MV-4-11 (cell line): ENCODE measurements at regions not wholly inside any gene's neighbourhood (a gene's known extent, or its start where the extent isn't known, plus 50 kb on each side); places are given as distances from the start of the nearest gene placed in this dataset.
A peak's percentile ranks its signal among the peaks of the same experiment; 100 is the strongest.

Experiments
- DNase-seq: peaks from one replicate; lab custom pipeline; 2025; lab: John Stamatoyannopoulos, UW

DNA sequence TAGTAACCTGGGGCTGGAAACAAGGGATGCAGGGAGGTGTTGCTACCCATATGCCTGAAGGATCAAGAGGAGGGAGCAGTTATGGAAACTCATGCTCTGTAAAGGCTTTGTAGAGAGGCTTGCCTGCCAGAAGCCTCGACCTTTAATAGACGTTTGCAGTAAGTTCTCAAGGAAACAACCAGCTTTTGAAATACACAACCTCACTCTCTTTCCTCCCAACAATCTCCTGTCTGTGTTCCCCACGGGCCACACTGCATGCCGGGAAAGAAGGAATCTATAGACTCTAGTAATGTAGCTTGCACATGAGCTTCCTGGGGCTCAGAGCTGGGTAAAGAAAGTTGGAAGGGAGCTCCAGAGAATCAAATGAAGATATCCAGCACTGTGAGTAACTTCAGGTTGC lies 101.6 kb upstream of the PACRGL start:
- DNase-seq = no peak

DNA sequence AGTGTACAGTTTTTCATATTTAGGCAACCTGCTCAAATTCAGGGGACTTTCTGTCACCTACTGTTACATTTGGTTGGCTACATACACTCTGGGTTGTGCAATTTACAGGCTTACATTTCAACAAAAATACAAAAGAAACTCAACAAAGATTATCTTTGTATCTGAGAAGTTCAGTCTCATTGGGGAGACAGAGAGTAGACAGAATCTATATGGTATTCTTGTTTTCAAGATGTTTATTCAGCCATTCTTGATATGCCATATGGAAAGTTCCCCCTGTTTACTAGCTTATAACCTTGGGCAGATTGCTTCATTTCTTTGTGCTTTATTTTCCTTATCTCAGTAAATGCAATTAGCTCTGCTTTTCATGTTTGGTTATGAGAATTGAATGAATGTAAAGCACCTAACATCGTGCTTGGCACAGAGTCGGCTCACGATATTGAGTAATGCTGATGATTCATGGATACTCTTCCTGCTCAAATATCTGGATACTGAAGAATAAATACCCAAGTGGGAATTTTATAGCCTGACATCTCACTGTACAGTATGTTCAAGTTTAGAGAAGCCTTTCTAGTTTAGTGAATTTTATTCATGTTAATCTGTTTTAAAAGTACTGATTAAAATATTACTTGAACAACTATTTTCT lies 96.5 kb upstream of the PACRGL start:
- no peak for DNase-seq

DNA sequence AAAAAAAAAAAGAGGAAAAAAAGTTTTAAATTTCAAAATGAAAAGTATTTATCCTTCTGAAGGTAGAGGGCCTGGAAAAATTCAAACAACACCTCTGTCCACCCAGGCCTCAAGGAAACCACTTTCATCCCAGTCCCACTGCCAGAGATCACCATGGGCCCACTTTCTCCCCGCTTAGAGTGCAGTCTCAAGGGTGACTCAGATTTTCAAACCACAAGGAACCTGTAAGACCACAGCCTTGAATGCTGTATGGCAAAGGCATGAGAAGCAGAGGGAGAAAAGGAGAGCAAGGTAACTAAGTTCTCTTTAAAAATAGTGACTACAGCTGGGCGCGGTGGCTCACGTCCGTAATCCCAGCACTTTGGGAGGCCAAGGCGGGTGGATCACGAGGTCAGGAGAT lies 87.9 kb upstream of the PACRGL start:
- no peak for DNase-seq

DNA sequence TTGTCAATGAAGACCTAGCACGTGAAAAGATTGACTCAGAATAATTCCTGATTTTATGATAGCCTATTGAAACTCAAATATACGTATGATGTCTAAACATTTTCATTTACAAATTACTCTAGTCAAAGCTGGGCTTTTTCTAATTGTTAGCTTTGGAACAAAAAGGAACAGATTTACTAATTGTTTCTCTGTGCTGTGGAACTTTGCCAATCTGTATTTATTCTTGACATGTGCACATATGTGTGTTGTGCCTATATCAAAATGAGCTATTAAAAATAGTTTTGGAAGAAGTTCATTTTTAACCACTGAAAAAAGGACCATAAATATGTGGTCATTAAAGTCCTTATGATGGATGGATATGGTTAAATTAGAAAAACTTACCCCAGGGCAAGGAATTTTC lies 85.4 kb upstream of the PACRGL start:
- DNase-seq = no peak

DNA sequence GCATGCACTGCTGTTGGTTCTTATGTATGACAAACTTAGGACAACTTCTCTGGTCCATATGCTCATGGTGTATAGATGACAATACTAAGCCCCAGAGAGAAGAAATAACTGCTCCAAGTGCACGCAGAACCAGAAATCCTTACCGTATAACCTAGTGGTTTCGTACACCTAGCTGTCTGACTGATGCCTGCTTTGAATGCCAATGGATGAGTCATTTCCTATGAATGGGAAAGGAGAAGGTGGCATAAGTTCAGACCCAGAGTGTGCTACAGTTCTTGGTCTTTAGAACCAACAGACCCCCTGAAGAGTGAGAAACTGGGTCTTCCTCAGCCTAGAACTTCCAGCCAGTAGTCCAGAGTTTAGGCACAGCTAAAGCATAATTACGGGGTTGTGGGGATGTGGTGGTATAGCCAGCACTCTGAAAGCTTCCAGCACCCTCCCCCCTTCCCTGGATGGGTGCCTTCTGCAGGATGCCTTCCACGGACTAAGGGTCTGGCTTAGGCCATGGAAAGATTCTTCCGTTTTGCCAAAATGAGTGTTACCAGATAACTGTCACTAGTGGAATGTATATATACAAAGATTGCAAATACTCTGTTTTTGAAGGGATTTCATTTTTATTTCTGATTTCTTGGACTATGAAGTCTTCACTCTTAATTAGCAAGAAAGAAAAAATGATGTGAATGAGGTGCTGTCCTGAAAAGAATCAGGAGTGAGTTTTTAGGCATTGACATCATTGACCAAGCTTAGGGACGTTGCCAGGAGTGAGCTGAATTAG lies 84.6 kb upstream of the PACRGL start:
- no peak for DNase-seq

DNA sequence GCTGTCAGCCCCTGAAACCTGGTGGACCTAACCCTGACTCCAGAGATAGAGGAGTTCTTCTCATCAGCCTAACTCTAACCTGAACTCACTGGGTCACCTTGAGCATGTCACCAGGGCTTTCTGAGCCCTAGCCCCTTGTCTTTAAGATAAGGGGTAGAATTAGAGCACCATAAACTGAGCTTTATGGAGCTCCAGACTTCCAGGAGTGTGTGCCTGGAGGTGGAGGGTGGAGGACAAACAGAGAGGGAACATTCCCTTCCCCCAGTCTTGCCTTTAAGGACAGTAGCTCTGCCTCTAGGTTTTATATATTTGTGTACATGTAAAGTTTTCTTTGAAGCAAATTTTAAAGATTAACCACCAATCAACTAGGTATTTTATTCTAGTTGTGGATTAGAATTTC lies 83.9 kb upstream of the PACRGL start:
- DNase-seq = no peak

DNA sequence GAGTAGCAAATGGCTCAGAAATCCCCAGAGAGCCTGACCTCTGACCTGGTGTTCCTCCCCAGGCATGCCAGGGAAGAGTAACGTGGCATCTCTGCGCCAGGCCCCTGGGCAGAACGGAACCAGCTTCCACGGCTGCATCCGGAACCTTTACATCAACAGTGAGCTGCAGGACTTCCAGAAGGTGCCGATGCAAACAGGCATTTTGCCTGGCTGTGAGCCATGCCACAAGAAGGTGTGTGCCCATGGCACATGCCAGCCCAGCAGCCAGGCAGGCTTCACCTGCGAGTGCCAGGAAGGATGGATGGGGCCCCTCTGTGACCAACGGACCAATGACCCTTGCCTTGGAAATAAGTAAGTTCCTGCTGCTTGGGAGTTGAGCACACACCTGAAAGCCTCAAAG lies 83.4 kb upstream of the PACRGL start:
- no peak for DNase-seq

DNA sequence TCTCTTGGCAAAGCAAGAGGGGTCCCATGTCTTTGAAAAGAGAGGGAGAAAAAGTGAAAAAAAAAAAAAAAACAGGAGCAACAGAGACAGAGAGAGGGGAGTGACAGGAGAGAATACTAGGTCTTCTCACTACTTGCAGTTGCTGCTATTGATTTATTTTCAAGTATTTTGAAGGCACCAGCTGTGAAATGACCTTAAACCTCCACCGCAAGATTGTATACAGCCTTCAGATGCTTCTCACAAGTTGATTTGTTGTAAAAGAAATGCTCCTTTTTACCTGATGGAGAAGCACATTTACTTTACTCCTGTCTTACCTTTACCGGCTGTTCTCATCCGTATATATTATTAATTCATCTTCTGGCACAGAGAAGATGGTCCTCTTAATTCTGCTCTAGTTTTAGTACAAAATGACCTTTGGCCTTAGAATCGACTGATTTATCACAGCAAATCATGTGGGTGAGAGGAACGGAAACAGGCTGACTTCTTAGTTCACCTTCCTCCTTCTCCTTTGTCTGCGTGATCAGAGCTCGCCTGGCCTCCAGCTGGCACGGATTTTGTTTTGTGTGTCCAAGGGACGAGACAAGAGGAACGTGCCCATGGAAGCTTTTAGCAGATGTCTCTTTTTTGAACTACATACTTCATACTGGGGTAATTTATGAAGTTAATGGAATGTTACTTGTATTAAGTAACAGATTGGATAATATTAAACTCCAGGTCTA lies 82.4 kb upstream of the PACRGL start:
- peak; percentile 58 for DNase-seq

DNA sequence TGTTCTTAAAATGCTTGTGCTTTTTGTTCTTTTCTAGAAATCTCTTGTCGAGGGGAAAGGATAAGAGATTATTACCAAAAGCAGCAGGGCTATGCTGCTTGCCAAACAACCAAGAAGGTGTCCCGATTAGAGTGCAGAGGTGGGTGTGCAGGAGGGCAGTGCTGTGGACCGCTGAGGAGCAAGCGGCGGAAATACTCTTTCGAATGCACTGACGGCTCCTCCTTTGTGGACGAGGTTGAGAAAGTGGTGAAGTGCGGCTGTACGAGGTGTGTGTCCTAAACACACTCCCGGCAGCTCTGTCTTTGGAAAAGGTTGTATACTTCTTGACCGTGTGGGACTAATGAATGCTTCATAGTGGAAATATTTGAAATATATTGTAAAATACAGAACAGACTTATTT lies 81.5 kb upstream of the PACRGL start:
- no peak for DNase-seq

DNA sequence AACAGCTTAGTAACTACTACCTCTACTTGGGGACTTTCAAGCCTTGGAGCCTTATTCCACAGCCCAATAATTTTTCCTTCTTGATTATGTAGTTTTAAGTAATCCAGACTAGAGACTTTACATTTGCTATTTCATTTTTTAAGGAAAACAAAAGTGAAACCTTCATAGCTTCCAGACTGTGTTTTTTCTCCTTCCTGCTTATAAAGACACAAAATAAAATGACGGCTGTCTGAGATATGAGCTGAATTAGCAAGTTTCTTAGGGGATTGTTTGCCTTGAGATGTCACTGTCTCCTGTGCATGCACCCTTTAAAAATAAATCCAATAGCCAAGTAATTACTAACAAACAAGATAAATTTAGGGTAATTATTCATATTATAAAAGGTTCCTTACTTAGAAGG lies 78.8 kb upstream of the PACRGL start:
- DNase-seq = no peak

DNA sequence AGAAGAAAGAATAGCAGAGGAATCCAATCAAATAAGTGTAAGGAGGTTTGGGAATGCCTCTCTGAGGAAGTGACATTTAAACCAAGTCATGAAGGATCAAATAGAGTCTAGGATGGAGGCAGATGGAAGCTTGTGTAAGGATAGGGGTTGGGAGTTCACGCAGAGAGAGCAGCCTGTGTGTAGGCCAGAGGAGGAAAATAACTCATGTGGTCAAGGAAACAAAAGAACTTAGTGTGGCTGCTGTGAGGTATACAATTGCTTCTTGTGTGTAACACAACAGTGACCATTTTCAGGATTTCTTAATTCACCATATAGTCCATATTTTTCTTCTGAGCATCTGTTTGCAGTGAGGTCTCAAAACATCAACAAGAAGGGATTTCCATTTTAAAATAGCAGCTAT lies 77.6 kb upstream of the PACRGL start:
- no peak for DNase-seq

DNA sequence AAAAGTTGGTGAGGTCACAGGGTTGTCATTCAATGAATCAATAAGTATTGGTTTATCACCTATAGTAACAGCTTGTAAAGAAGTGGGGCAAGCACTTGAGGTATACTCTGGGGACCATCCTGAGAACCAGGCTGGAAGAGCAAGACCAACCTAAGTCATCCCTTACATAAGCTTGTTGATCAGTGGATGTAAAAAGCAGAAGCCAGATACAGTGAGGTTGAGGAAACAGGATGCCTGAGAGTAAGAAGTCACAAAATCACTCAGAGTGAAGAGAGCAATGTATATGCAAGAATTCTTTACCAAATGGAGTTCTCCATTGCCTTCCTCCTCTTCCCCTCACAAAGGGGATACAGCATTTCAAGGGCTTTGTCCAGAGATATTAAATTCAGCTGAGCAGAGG lies 76.3 kb upstream of the PACRGL start:
- DNase-seq = peak; percentile 56

DNA sequence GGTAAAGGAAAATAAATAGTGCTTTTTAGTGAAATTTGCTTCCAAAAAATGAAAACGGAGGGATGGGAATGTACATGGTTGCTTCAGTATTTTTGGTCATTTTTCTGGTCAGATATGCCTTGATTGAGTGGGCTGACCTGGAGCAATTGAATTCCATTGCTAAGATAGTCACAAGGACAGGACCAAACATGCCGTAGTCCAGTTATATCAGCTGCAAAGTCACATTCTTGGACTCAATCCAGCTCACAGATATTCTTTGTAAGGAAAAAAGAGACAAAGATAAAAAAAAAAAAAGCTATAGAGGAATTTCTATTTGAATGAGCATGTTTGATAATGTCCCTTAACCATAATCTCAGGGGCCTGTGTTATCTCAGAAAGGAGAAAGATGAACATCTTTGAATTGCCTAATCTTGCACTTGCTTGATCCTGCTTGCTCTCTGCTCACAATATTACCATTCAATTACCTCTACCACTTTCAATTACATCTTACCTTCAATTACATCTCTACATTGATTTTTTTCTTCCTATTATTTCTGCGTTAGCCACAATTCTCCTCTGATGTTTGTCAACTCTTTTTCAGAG lies 75.4 kb upstream of the PACRGL start:
- DNase-seq = no peak

DNA sequence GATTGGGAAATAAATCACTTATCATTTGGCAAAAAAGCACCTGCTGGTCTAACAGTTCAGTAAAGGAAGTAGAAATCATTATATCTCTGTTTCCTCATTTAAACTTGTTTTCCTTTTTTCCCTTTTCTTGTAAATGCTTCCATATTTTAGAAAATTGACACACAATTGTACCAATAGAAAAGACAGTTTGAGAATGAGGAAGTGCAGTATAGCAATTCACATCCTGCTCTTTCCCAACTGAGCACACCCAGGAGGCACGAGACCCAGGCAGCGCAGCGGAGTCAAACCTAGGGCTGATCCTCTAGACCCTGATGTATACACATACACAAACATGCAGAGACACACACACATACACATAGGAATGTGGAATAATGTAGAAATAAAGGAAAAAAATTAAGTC lies 74.8 kb upstream of the PACRGL start:
- DNase-seq = peak; percentile 79

DNA sequence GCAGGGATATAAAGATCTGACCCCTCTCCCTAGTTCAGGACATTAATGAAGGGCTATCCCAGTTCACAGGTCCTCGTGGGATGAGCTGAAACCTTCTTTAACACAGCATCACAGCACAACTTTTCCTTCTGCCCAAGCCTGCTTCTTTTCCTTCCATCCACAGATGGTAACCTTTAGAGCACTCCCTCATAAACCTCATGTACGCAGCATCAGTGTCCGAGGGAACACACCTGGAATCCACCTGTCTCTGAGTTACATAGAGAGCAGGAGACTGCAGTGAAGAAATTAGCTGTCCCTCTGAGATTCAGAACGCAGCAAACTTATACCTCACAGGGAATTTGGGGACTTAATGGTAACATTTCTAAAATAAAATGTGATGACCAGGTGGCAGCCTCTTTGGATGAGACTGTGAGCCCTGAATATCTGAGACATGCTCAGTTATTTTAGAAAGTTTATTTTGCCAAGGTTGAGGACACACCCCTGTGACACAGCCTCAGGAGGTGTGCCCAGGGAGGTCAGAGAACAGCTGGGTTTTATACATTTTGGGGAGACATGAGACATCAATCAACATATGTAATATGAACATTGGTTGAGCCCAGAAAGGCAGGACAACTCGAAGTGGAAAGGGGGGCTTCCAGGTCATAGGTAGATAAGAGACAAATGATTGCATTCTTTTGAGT lies 73.8 kb upstream of the PACRGL start:
- DNase-seq = no peak

DNA sequence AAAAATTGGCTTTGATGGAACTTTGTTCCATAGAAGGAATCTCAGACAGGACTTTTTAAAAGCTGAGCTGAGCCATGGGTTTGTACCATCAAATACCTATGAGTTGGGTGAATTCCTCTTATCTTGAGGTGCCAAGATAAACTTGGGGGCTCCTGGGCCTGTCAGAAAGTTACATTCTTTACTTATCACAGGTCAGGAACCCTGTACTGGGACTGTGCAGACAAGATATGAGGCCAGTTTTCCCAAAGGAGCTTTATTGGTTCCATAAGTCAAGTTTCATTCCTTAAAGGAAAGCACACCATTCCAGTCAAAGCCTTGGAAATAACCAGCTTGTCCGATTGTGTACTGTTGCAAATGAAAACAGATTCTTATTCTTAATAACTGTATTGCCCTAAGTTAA lies 72.4 kb upstream of the PACRGL start:
- no peak for DNase-seq

DNA sequence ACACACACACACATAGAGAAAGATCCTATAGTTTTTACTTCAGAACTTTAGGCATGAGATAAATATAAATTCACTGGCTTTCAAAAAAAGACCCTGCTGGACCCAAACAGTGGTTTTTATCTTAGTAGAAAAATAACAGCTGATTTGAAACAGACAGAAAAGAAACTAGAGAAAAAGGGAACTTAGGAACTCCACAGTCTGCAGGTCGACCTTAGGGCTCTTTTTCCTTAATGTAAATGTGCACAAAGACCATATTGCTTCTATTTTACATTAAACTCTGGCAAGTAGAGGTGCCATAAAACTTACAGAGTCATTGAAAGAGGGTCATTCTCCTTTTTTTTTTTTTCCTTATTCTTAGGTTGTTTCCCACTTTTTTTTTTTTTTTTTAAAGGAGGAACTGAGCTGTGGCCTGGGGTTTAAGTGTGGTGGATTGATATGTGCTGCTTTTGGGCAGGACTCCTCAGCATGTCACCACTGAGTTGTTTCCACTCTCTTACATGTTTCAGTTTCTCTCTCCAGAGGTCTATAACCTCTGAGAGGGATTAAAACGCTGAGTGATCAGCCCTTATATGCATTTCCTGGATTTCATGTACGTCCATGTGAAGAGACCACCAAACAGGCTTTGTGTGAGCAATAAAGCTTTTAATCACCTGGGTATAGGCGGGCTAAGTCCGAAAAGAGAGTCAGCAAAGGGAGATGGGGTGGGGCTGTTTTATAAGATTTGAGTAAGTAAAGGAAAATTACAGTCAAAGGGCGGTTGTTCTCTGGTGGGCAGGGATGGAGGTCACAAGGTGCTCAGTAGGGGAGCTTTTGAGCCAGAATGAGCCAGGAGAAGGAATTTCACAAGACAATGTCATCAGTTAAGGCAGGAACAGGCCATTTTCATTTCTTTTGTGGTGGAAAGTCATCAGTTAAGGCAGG lies 70.8 kb upstream of the PACRGL start:
- DNase-seq = peak; percentile 93

DNA sequence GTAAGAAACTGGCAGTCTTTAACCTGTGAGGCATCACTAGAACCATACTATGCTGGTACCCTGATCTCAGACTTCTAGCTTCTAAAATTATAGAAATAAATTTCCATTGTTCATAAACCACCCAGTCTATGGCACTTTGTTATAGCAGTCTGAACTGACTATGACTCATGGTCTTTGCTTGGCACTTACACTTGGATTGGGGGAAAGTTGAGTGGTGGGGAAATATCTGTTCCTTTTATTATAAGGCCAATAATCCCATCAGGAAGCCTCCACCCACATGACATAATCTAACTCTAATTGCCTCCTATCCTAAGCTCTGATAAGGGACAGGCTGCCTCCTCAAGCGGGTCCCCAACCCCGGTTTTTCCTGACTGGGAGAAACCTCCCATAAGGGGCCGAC lies 61.4 kb upstream of the PACRGL start:
- no peak for DNase-seq

DNA sequence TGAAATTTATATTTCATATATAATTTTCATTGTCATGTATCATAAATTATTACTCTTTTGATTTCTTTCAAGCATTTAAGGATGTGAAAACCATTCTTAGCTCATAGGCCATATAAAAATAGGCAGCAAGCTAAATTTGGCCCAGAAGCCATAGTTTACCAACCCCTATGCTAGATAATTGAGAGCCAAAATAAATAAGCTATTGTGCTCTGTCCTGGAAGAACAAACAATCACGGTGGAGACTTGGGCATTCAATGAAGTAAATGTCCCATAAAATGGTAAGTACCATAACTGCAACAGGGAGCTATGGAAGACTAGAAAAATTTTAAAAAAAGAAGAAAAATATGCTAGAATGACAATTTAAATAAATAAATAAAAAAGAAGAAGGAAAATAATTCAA lies 60.9 kb upstream of the PACRGL start:
- DNase-seq = no peak

DNA sequence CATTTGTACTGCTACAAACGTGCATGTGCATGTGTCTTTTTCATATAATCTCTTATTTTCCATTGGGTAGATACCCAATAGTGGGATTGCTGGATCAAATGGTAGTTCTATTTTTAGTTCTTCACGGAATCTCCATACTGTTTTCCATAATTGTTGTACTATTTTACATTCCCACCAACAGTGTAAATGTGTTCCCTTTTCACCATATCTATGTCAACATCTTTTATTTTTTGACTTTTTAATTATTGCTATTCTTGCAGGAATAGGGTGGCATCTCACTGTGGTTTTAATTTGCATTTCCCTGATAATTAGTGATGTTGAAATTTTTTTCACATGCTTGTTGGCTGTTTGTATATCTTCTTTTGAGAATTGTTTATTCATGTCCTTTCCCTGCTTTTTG lies 59.3 kb upstream of the PACRGL start:
- DNase-seq = no peak

DNA sequence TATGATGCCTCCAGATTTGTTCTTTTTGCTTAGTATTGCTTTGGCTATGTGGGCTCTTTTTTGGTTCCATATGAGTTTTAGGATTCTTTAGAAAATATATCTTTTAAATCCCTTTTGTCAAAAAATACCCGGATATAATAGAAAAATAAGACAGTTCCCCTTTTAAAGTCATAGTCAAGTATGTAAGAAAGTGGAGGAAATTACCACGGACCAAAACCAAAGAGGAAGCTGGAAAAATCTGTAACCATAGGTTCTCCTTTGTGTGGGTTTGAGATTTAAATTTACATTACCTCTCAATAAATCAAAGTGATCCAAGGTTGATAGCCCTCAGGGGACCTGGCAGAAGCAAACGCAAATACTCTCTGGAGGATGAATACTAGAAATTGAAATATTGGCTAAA lies 58.3 kb upstream of the PACRGL start:
- DNase-seq = peak; percentile 75
